A549 (cell line): ENCODE measurements at regions not wholly inside any gene's neighbourhood (a gene's known extent, or its start where the extent isn't known, plus 50 kb on each side); places are given as distances from the start of the nearest gene placed in this dataset.

ENCODE experiments used
- ATAC-seq, 2 experiments: fragments of 200-7000 bp in 1 of 2; fragments of >200 bp in 1 of 2; cut with Nextera tagmentation in 1 of 2; cut with Tn5 transposase in 1 of 2; 3 replicates each; pipeline versions ENCODE4 v1.8.0 to v1.9.1; 2018 to 2020; ENCODE audit warnings: mild to moderate bottlenecking in 1 of 2, moderate library complexity in 1 of 2
- CTCF ChIA-PET: fragments of 300-600 bp; sonication (Branson Sonifier 250); formaldehyde crosslinking; extraction: SDS; loops from one replicate; lab custom pipeline; 2021; ENCODE audit warnings: antibody characterized with exemption, inconsistent platforms; lab: Yijun Ruan, JAX
- POLR2A ChIA-PET: fragments of 350-600 bp; formaldehyde crosslinking; extraction: SDS; loops from one replicate; lab custom pipeline; 2021; ENCODE audit warnings: antibody characterized with exemption, inconsistent platforms; lab: Yijun Ruan, JAX
- DNase-seq, 2 experiments: peaks; one replicate each; pipeline versions ENCODE4 v3.0.0 to v3.0.0-alpha.2; 2011 to 2016; ENCODE audit warnings: low read depth in 1 of 2, low spot score in 1 of 2
- FAIRE-seq: peaks from 2 replicates; lab custom pipeline; 2011; peaks lifted over from hg19 to GRCh38; lab: Jason Lieb, UNC
- H3K27ac ChIP-seq, 2 experiments: fragments of >200 bp; sonication (Bioruptor Twin); formaldehyde crosslinking; 3 replicates each; pipeline ENCODE4 v1.5.1; 2016 to 2017
- H3K4me1 ChIP-seq: fragments of >200 bp; sonication (Bioruptor Twin); formaldehyde crosslinking; 3 replicates; pipeline ENCODE4 v1.6.1; 2016
- H3K4me2 ChIP-seq: fragments of >200 bp; sonication (Bioruptor Twin); formaldehyde crosslinking; 3 replicates; pipeline ENCODE4 v1.6.1; 2016
- H3K4me3 ChIP-seq: fragments of >200 bp; sonication (Bioruptor Twin); formaldehyde crosslinking; 3 replicates; pipeline ENCODE4 v1.5.1; 2016
- H3K9me3 ChIP-seq: fragments of >200 bp; sonication (Bioruptor Twin); formaldehyde crosslinking; 3 replicates; pipeline ENCODE4 v1.6.1; 2016
- ATOH8 ChIP-seq: fragments of 250-450 bp; sonication (Bioruptor Pico); IDR thresholded peaks from 2 replicates; pipeline ENCODE4 v1.5.0; 2020; ENCODE audit warnings: low read depth, mild to moderate bottlenecking, moderate library complexity
- CBX8 ChIP-seq: fragments of 200-600 bp; sonication (generic); IDR thresholded peaks from 2 replicates; pipeline ENCODE4 v1.6.1; 2016
- CEBPB ChIP-seq, 2 experiments: fragments of >200 bp in 1 of 2; sonication (Bioruptor Twin) in 1 of 2; formaldehyde crosslinking in 1 of 2; IDR thresholded peaks; 2 replicates each; pipeline ENCODE4 v1.6.1; 2012 to 2016
- EHMT2 ChIP-seq: fragments of 200-600 bp; sonication (generic); IDR thresholded peaks from 2 replicates; pipeline ENCODE4 v1.6.1; 2016; ENCODE audit warnings: antibody characterized with exemption, low read depth, mild to moderate bottlenecking, moderate library complexity
- EP300 ChIP-seq, 2 experiments: fragments of >200 bp; sonication (Bioruptor Twin); formaldehyde crosslinking; IDR thresholded peaks; 2 replicates in 1 of 2; 3 replicates in 1 of 2; pipeline ENCODE4 v1.6.1; 2016 to 2017
- ESRRA ChIP-seq: fragments of 150-350 bp; IDR thresholded peaks from 2 replicates; pipeline ENCODE4 v1.6.1; 2014; ENCODE audit warnings: mild to moderate bottlenecking, low read length, borderline replicate concordance
- FOSB ChIP-seq: fragments of 250-450 bp; sonication (Bioruptor Pico); IDR thresholded peaks from 2 replicates; pipeline ENCODE4 v1.5.0; 2020; ENCODE audit warnings: mild to moderate bottlenecking, moderate library complexity
- FOXS1 ChIP-seq: fragments of 250-450 bp; sonication (Bioruptor Pico); IDR thresholded peaks from 2 replicates; pipeline ENCODE4 v1.5.0; 2020; ENCODE audit warnings: mild to moderate bottlenecking, moderate library complexity
- GATA3 ChIP-seq: IDR thresholded peaks from 2 replicates; pipeline ENCODE4 v1.6.1; 2012; ENCODE audit warnings: borderline replicate concordance
- HDAC2 ChIP-seq: fragments of 200-600 bp; sonication (generic); IDR thresholded peaks from 2 replicates; pipeline ENCODE4 v1.6.1; 2016
- HOXA7 ChIP-seq: fragments of 250-450 bp; sonication (Bioruptor Pico); IDR thresholded peaks from 2 replicates; pipeline ENCODE4 v1.5.0; 2020; ENCODE audit warnings: mild to moderate bottlenecking, moderate library complexity
- JUN ChIP-seq, 2 experiments: fragments of >200 bp; sonication (Bioruptor Twin); formaldehyde crosslinking; IDR thresholded peaks; 2 replicates in 1 of 2; 3 replicates in 1 of 2; pipeline ENCODE4 v1.6.1; 2016 to 2017
- JUNB ChIP-seq: fragments of >200 bp; sonication (Bioruptor Twin); formaldehyde crosslinking; IDR thresholded peaks from 2 replicates; pipeline ENCODE4 v1.6.1; 2016
- KDM1A ChIP-seq: fragments of 200-600 bp; sonication (generic); IDR thresholded peaks from 2 replicates; pipeline ENCODE4 v1.6.1; 2016; ENCODE audit warnings: low read depth, mild to moderate bottlenecking
- KDM5A ChIP-seq: fragments of 200-600 bp; sonication (generic); IDR thresholded peaks from 2 replicates; pipeline ENCODE4 v1.6.1; 2016; ENCODE audit warnings: antibody characterized with exemption, mild to moderate bottlenecking
- MYC ChIP-seq: IDR thresholded peaks from 2 replicates; pipeline ENCODE4 v1.6.1; 2012; ENCODE audit warnings: mild to moderate bottlenecking, inconsistent platforms, low read length, improper control_type of control experiment, borderline replicate concordance
- NR3C1 ChIP-seq: fragments of >200 bp; sonication (Bioruptor Twin); formaldehyde crosslinking; IDR thresholded peaks from 3 replicates; pipeline ENCODE4 v1.6.1; 2017
- RARB ChIP-seq: fragments of 250-450 bp; sonication (Bioruptor Pico); IDR thresholded peaks from 2 replicates; pipeline ENCODE4 v1.8.0; 2021; ENCODE audit warnings: mild to moderate bottlenecking, moderate library complexity
- SREBF2 ChIP-seq: fragments of 450-650 bp; IDR thresholded peaks from 2 replicates; pipeline ENCODE4 v1.6.1; 2014; ENCODE audit warnings: mild to moderate bottlenecking, moderate library complexity
- TP53 ChIP-seq: fragments of 250-450 bp; sonication (Bioruptor Pico); IDR thresholded peaks from 2 replicates; pipeline ENCODE4 v1.5.0; 2021; ENCODE audit warnings: mild to moderate bottlenecking, moderate library complexity
- USF2 ChIP-seq: fragments of 450-650 bp; IDR thresholded peaks from 2 replicates; pipeline ENCODE4 v1.6.1; 2014; ENCODE audit warnings: antibody characterized with exemption
- ZC3H11A ChIP-seq: fragments of 450-650 bp; IDR thresholded peaks from 2 replicates; pipeline ENCODE4 v1.6.1; 2014; ENCODE audit warnings: antibody characterized with exemption, mild to moderate bottlenecking
- ZFP36 ChIP-seq: fragments of 450-650 bp; IDR thresholded peaks from 2 replicates; pipeline ENCODE4 v1.6.1; 2014; ENCODE audit warnings: borderline replicate concordance; ENCODE audit not compliant: partially characterized antibody
- ZSCAN20 ChIP-seq: fragments of 250-450 bp; sonication (Bioruptor Pico); IDR thresholded peaks from 2 replicates; pipeline ENCODE4 v1.8.0; 2022; ENCODE audit warnings: mild to moderate bottlenecking, moderate library complexity
- WGBS: methylation state at CpG from one replicate; pipeline ENCODE4 v1.1.6; 2017; ENCODE audit errors: missing lambda C conversion rate; 5-methylcytosine and 5-hydroxymethylcytosine counted together
- TF ChIP-seq, protein P1 (sequence below): IDR thresholded peaks from 2 replicates; pipeline ENCODE4 v1.6.1; 2012; ENCODE audit warnings: low read depth, borderline replicate concordance
- TF ChIP-seq, protein P2 (sequence below): fragments of 200-600 bp; sonication (generic); IDR thresholded peaks from 2 replicates; pipeline ENCODE4 v1.6.1; 2016; ENCODE audit warnings: antibody characterized with exemption, mild to moderate bottlenecking, moderate library complexity
- TF ChIP-seq, protein P3 (sequence below): IDR thresholded peaks from 2 replicates; pipeline ENCODE4 v1.6.1; 2012

DNA sequence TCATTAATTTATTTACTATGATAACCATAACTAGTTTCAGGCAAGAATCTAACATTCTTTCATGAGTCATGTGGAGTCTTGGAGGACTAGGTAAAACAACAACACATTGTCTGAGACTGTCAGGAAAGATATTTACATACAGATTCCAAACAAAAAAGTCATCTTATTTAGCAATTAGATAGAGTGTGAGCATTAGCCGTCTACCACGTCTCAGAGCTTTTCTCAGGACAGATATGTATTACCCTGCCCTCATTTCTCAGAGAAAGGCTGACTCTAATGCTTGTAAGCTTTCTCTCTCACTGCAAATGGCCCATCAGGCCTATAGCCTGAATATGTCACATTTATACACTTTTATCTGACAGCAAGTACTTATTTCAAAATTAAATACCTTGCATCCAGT, 312.1 kb upstream of the PCDH20 start (continued):
- TF ChIP-seq KDM1A: no peak
- TF ChIP-seq ZC3H11A: no peak
- TF ChIP-seq, all 56 proteins: peak for 0

DNA sequence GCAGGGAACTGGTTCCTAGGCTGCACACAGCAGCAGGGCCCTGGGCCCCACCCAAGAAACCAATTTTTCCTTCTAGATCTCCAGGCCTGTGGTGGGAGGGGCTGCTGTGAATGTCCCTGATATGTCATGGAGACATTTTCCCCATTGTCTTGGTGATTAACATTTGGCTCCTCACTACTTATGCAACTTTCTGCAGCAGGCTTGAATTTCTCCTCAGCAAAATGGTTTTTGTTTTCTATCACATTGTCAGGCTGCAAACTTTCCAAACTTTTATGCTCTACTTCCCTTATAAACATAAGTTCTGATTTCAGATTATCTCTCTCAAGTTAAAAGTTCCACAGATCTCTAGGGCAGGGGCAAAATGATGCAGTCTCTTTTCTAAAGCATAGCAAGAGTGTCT, 310.2 kb upstream of the PCDH20 start:
- H3K27ac ChIP-seq: no peak overlapping the region
- no peak for DNase-seq
- no peak for FAIRE-seq
- ChIA-PET POLR2A (no interaction called here), CTCF (no interaction called here)
- no peaks in the 10 kb centered on the region for H3K9me3 ChIP-seq
- H3K4me1 ChIP-seq: no peaks in the 10 kb centered on the region
- no peak overlapping the region for H3K4me2 ChIP-seq
- no peak for ATAC-seq
- TF ChIP-seq, protein P1, sequence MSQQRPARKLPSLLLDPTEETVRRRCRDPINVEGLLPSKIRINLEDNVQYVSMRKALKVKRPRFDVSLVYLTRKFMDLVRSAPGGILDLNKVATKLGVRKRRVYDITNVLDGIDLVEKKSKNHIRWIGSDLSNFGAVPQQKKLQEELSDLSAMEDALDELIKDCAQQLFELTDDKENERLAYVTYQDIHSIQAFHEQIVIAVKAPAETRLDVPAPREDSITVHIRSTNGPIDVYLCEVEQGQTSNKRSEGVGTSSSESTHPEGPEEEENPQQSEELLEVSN: no peak
- no peak for TF ChIP-seq HDAC2
- TF ChIP-seq TP53 (CRISPR knock-in tag): no peak
- H3K4me3 ChIP-seq: no peak overlapping the region

DNA sequence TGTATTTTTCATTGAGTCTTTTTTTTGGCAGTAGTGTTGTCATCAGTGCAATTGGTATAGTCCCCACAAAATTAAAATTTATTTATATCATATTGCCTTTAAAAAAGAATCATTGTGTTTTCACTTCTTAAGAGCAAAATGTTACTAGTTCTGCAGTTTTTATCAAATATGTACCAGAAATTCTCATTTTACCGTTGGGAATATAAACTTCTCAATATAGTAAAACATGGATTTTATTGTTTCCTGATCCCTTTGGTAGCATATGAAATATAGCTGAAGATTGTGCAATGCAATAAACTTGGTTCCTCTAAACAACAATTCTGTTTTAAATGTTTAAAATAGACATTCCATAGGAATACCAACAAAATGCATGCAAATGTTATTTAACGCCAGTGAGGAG, 306.5 kb upstream of the PCDH20 start:
- CTCF ChIA-PET: no interaction called here
- TF ChIP-seq FOSB (CRISPR knock-in tag) (no peak), ZC3H11A (no peak), KDM1A (no peak), CBX8 (no peak), HOXA7 (CRISPR knock-in tag) (no peak), EHMT2 (no peak)
- TF ChIP-seq, protein P2, sequence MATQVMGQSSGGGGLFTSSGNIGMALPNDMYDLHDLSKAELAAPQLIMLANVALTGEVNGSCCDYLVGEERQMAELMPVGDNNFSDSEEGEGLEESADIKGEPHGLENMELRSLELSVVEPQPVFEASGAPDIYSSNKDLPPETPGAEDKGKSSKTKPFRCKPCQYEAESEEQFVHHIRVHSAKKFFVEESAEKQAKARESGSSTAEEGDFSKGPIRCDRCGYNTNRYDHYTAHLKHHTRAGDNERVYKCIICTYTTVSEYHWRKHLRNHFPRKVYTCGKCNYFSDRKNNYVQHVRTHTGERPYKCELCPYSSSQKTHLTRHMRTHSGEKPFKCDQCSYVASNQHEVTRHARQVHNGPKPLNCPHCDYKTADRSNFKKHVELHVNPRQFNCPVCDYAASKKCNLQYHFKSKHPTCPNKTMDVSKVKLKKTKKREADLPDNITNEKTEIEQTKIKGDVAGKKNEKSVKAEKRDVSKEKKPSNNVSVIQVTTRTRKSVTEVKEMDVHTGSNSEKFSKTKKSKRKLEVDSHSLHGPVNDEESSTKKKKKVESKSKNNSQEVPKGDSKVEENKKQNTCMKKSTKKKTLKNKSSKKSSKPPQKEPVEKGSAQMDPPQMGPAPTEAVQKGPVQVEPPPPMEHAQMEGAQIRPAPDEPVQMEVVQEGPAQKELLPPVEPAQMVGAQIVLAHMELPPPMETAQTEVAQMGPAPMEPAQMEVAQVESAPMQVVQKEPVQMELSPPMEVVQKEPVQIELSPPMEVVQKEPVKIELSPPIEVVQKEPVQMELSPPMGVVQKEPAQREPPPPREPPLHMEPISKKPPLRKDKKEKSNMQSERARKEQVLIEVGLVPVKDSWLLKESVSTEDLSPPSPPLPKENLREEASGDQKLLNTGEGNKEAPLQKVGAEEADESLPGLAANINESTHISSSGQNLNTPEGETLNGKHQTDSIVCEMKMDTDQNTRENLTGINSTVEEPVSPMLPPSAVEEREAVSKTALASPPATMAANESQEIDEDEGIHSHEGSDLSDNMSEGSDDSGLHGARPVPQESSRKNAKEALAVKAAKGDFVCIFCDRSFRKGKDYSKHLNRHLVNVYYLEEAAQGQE: no peak
- ATAC-seq: no peak

DNA sequence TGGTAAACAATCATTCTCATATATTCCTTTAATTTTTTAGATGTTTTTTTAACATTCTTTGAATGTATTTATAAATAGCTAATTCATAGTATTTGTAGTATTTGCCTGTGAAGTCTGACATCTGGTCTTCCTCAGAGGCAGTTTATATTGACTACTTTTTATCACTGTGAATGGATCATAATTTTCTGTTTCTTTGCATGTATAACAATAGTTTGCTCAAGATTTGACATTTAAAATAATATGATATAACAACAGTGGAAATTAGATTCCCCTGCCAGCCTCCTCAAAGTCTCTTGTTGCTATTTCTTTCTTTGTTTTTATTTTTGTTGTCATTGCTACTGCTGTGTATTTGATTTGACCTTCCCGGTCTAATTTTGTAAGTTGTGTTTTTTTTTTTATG, 297.0 kb upstream of the PCDH20 start:
- Histone ChIP-seq H3K4me1 (no peaks in the 10 kb centered on the region), H3K9me3 (no peaks in the 10 kb centered on the region), H3K4me3 (no peak overlapping the region), H3K4me2 (no peak overlapping the region), H3K27ac (no peak overlapping the region)
- ATAC-seq (no peak), FAIRE-seq (no peak), DNase-seq (no peak)
- no peak for TF ChIP-seq KDM1A
- no peak for TF ChIP-seq ESRRA
- no peak for TF ChIP-seq USF2
- no peak for TF ChIP-seq GATA3
- TF ChIP-seq EP300 (IDR thresholded peaks at IDR 0.05): no peak
- TF ChIP-seq MYC: no peak
- no peak for TF ChIP-seq KDM5A
- no peak for TF ChIP-seq ZC3H11A
- TF ChIP-seq CEBPB (IDR thresholded peaks at IDR 0.05): no peak
- no peak for TF ChIP-seq ZSCAN20 (CRISPR knock-in tag)
- TF ChIP-seq ZFP36: no peak
- no peak for TF ChIP-seq RARB (CRISPR knock-in tag)
- TF ChIP-seq, protein P3, sequence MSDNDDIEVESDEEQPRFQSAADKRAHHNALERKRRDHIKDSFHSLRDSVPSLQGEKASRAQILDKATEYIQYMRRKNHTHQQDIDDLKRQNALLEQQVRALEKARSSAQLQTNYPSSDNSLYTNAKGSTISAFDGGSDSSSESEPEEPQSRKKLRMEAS: no peak
- TF ChIP-seq SREBF2: no peak
- no peak for TF ChIP-seq JUN (IDR thresholded peaks at IDR 0.05)
- TF ChIP-seq JUNB: no peak
- no peak for TF ChIP-seq FOSB (CRISPR knock-in tag)
- TF ChIP-seq FOXS1 (CRISPR knock-in tag): no peak
- TF ChIP-seq NR3C1: no peak
- TF ChIP-seq ATOH8 (CRISPR knock-in tag): no peak
- ChIA-PET POLR2A (no interaction called here), CTCF (no interaction called here)
- 0% methylated on average over 1 of the region's 1 CpG for WGBS

More for the DNA sequence above, 306.5 kb upstream of the PCDH20 start:
- no peaks in the 10 kb centered on the region for H3K9me3 ChIP-seq
- DNase-seq (no peak), FAIRE-seq (no peak)
- no peak overlapping the region for H3K27ac ChIP-seq
- H3K4me3 ChIP-seq: no peak overlapping the region
- no peaks in the 10 kb centered on the region for H3K4me1 ChIP-seq
- H3K4me2 ChIP-seq: no peak overlapping the region
- POLR2A ChIA-PET: no interaction called here
- 16% methylated on average over 2 of the region's 2 CpGs for WGBS
